IPS DF 6.9 (cell line): ENCODE measurements at regions not wholly inside any gene's neighbourhood (a gene's known extent, or its start where the extent isn't known, plus 50 kb on each side); places are given as distances from the start of the nearest gene placed in this dataset.
"Not testable (repeated sequence)": the region's sequence is repeated elsewhere in the genome, so short reads cannot be mapped to it uniquely, and the experiment has no call there.

Experiments
- DNase-seq: peaks from one replicate; pipeline ENCODE4 v3.0.0-alpha.2; 2013; ENCODE audit warnings: low read depth, low spot score
- H3K27ac ChIP-seq: one replicate; pipeline ENCODE4 v1.5.1; 2013; ENCODE audit warnings: low read length, control low read depth
- H3K27me3 ChIP-seq: 2 replicates; pipeline ENCODE4 v1.6.1; 2013; ENCODE audit warnings: mild to moderate bottlenecking, low read length; ENCODE audit not compliant: control insufficient read depth, insufficient read depth
- H3K36me3 ChIP-seq: 2 replicates; pipeline ENCODE4 v1.6.1; 2013; ENCODE audit warnings: low read length; ENCODE audit not compliant: control insufficient read depth, insufficient read depth
- H3K4me1 ChIP-seq: 2 replicates; pipeline ENCODE4 v1.6.1; 2013; ENCODE audit warnings: low read length; ENCODE audit not compliant: control insufficient read depth, insufficient read depth
- H3K4me3 ChIP-seq: 2 replicates; pipeline ENCODE4 v1.5.1; 2013; ENCODE audit warnings: mild to moderate bottlenecking, low read length
- H3K9me3 ChIP-seq: 2 replicates; pipeline ENCODE4 v1.6.1; 2013; ENCODE audit warnings: low read length, inconsistent platforms; ENCODE audit not compliant: control insufficient read depth, insufficient read depth
- WGBS: extraction: QIAGEN DNeasy Blood & Tissue Kit; methylation state at CpG from one replicate; pipeline ENCODE4 v1.1.7; 2013; ENCODE audit warnings: mixed read lengths, missing lambda C conversion rate; ENCODE audit not compliant: insufficient read length, insufficient coverage; 5-methylcytosine and 5-hydroxymethylcytosine counted together

GRCh38 chr5:118354797-118355196, 633.5 kb downstream of the DTWD2 start:
- Histone ChIP-seq H3K4me3 (no peak overlapping the region), H3K9me3 (no peaks in the 10 kb centered on the region), H3K36me3 (no peaks in the 10 kb centered on the region), H3K4me1 (no peaks in the 10 kb centered on the region), H3K27me3 (no peaks in the 10 kb centered on the region), H3K27ac (no peak overlapping the region)
- DNase-seq: no peak

DNA sequence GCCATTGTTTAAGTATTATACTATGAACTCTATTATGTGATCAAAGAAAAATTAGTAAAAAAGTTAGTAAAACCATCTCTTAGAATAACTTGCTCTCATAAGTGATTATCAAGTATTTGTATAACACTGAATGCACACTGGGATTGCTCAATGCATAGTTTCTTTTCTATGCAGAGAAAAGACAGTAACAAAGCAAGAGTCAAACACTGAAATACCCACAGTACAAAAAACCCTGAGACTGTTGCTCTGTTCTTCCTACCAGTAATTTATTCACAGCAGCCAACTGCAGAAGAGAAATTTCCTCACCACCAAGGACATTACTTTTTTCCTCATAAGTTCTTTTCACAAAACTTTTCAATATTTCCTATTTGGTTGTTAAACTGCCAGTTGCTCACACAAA, 634.4 kb downstream of the DTWD2 start:
- no peak overlapping the region for H3K4me3 ChIP-seq
- H3K27me3 ChIP-seq: no peaks in the 10 kb centered on the region
- no peaks in the 10 kb centered on the region for H3K9me3 ChIP-seq
- no peak for DNase-seq
- no peaks in the 10 kb centered on the region for H3K36me3 ChIP-seq
- no peak overlapping the region for H3K27ac ChIP-seq
- no peaks in the 10 kb centered on the region for H3K4me1 ChIP-seq

- H3K4me3 ChIP-seq: no peak overlapping the region
- H3K36me3 ChIP-seq: no peaks in the 10 kb centered on the region
- DNase-seq: no peak
- no peaks in the 10 kb centered on the region for H3K27me3 ChIP-seq
- H3K27ac ChIP-seq: no peak overlapping the region
- no peaks in the 10 kb centered on the region for H3K4me1 ChIP-seq
- no peaks in the 10 kb centered on the region for H3K9me3 ChIP-seq
Observed at GRCh38 chr5:118336468-118336867, 651.9 kb downstream of the DTWD2 start.

DNA sequence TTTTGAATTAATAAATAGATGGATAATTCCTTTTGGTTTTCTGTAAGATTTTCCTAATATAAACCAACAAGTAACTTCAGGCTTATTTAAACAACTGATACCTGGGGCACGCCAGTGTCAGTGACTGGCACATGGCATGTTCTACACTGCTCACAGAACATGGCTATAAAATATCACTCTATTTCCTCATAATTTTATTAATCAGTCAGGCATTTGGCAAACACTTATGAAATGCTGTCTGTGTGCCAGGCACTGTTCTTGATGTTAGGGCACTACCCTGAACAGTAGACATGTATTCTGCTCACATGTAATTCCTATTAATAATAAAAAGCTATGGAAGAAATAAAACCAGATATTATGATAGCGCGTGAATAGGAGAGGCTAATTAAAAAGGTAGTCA, 661.0 kb downstream of the DTWD2 start:
- H3K27me3 ChIP-seq: no peaks in the 10 kb centered on the region
- WGBS: 100% methylated on average over 2 of the region's 3 CpGs
- H3K4me1 ChIP-seq: no peaks in the 10 kb centered on the region
- H3K4me3 ChIP-seq: no peak overlapping the region
- H3K9me3 ChIP-seq: no peaks in the 10 kb centered on the region
- no peaks in the 10 kb centered on the region for H3K36me3 ChIP-seq
- no peak for DNase-seq
- no peak overlapping the region for H3K27ac ChIP-seq

DNA sequence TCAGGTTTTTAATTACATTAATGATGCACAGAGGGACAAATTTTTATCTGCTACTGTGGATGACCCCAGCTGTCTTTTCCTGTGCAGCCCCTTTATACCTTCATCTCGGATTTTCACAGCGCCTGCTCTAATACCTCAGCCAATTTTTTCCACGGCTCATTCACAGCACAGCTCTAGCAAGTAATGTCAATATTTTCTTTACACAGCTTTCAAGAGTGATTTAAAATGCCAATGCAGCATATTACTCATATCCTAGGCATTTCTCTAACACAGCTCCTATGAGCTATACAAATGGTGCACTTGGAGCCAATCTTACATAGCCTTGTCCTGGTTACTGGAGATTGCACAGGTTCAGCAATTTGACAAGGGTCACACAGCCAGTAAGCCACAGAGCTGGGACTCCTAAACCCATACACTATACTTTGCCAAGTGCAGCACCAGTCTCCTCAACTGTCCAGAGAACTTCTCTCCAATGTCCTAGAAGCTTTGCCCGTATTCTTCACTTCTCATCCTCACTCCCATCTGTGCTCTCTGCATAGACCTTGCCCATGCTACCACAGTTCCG, 661.8 kb downstream of the DTWD2 start:
- no peaks in the 10 kb centered on the region for H3K36me3 ChIP-seq
- DNase-seq: no peak
- no peaks in the 10 kb centered on the region for H3K4me1 ChIP-seq
- no peaks in the 10 kb centered on the region for H3K27me3 ChIP-seq
- no peaks in the 10 kb centered on the region for H3K9me3 ChIP-seq
- H3K27ac ChIP-seq: no peak overlapping the region
- no CpG with 5 or more reads among the region's 5 CpGs for WGBS
- H3K4me3 ChIP-seq: no peak overlapping the region

GRCh38 chr5:118325931-118326330, 662.4 kb downstream of the DTWD2 start:
- Histone ChIP-seq H3K9me3 (no peaks in the 10 kb centered on the region), H3K27ac (no peak overlapping the region), H3K36me3 (no peaks in the 10 kb centered on the region), H3K27me3 (no peaks in the 10 kb centered on the region), H3K4me3 (no peak overlapping the region), H3K4me1 (no peaks in the 10 kb centered on the region)
- WGBS: no CpG with 5 or more reads among the region's 2 CpGs
- no peak for DNase-seq

DNA sequence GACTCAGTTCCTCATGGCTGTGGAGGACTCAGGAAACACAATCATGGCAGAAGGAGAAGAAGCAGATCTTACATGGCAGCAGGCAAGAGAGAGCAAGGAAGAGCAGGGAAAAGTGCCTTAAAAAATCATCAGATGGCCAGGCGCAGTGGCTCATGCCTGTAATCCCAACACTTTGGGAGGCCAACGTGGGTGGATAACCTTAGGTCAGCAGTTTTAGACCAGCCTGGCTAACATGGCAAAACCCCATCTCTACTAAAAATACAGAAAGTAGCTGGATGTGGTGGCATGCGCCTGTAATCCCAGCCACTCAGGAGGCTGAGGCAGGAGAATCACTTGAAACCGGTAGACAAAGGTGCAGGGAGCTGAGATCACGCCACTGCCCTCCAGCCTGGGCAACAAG, 664.6 kb downstream of the DTWD2 start:
- H3K9me3 ChIP-seq, DNase-seq, H3K4me3 ChIP-seq, H3K36me3 ChIP-seq, H3K27me3 ChIP-seq, H3K27ac ChIP-seq, H3K4me1 ChIP-seq: not testable (repeated sequence)
- no CpG with 5 or more reads among the region's 5 CpGs for WGBS

GRCh38 chr5:118321081-118321480, 667.3 kb downstream of the DTWD2 start:
- no peaks in the 10 kb centered on the region for H3K36me3 ChIP-seq
- H3K27me3 ChIP-seq: no peaks in the 10 kb centered on the region
- H3K27ac ChIP-seq: no peak overlapping the region
- H3K4me3 ChIP-seq: no peak overlapping the region
- no peaks in the 10 kb centered on the region for H3K9me3 ChIP-seq
- DNase-seq: no peak
- H3K4me1 ChIP-seq: no peaks in the 10 kb centered on the region
- WGBS: no CpG with 5 or more reads among the region's 2 CpGs

DNA sequence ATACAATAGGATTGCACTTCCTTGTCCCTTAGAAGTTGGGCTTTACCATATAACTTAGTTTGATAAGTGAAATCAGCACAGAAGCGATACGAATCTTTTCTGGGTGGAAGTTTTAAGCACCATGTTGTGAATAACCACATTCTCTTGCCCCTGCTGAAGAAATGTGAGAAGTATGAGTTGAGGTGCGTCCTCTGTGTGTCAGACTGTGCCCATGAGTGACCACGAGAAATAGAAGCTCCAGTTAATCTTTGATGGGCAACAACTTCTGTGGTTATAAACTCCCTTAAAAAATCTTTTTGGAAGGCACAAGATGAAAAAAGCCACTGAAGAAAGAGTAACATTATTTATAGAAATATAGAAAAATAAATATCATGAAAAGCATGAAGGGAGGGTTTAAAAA, 668.2 kb downstream of the DTWD2 start:
- H3K36me3 ChIP-seq: no peaks in the 10 kb centered on the region
- H3K27ac ChIP-seq: no peak overlapping the region
- no peak overlapping the region for H3K4me3 ChIP-seq
- H3K9me3 ChIP-seq: no peaks in the 10 kb centered on the region
- no peak for DNase-seq
- no peaks in the 10 kb centered on the region for H3K27me3 ChIP-seq
- WGBS: no CpG with 5 or more reads among the region's 4 CpGs
- no peaks in the 10 kb centered on the region for H3K4me1 ChIP-seq

DNA sequence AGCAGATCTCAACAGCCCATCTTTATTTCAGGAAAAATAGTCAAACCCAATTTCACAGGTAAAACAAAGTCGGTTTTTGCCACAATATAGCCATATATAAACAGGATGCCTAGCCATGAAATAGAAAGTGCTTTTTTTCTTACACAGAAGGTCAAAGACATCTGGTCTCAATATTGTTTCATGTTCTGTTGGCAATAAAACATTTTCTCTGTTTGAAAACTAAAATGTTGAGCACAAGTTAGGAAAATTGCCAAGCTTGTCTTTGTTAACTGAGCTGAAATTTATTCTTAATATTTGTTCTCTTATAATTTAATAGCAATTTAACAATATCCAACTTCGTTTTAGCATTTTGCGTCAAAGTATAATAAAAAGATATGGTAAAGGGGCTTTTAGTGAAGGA, 673.4 kb downstream of the DTWD2 start:
- WGBS: no CpG with 5 or more reads among the region's 3 CpGs

GRCh38 chr5:118311103-118311819, 677.1 kb downstream of the DTWD2 start:
- DNase-seq: no peak
- WGBS: no CpG with 5 or more reads among the region's 5 CpGs

More for the DNA sequence above, 673.4 kb downstream of the DTWD2 start:
- Histone ChIP-seq H3K27me3 (no peaks in the 10 kb centered on the region), H3K27ac (no peak overlapping the region), H3K9me3 (no peaks in the 10 kb centered on the region), H3K4me1 (no peaks in the 10 kb centered on the region), H3K4me3 (no peak overlapping the region), H3K36me3 (no peaks in the 10 kb centered on the region)
- no peak for DNase-seq

More at GRCh38 chr5:118311103-118311819, 677.1 kb downstream of the DTWD2 start:
- Histone ChIP-seq H3K27me3 (no peaks in the 10 kb centered on the region), H3K9me3 (no peaks in the 10 kb centered on the region), H3K4me3 (no peak overlapping the region), H3K36me3 (no peaks in the 10 kb centered on the region), H3K4me1 (no peaks in the 10 kb centered on the region), H3K27ac (no peak overlapping the region)
